GM19467 (cell line): ENCODE measurements at regions not wholly inside any gene's neighbourhood (a gene's known extent, or its start where the extent isn't known, plus 50 kb on each side); places are given as distances from the start of the nearest gene placed in this dataset.
"Not testable (repeated sequence)": the region's sequence is repeated elsewhere in the genome, so short reads cannot be mapped to it uniquely, and the experiment has no call there.

Source experiments
- ATAC-seq: cut with Tn5 transposase; IDR thresholded peaks from one replicate; pipeline ENCODE4 v1.9.1; 2021; ENCODE audit warnings: mild to moderate bottlenecking, moderate library complexity; ENCODE audit not compliant: unreplicated experiment

DNA sequence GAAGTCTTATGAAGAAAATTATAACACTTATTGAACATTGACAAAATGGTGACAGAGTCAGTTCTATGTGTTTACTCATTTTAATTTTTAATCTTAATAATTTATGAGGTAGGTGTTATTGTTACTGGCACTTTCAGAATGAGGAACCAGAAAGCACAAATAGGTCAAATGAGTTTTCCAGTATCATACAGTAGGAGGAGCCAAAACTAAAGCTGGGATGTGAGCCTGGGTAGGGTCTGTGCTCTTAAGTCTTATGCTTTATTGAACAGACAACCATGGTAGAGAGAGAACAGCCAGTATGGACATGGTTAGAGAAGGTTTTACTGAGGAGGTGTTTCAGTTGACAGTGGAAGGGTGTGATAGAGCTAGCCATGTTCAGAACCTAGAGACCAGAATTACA is 775.7 kb downstream of the TMTC2 start:
- no peak for ATAC-seq

DNA sequence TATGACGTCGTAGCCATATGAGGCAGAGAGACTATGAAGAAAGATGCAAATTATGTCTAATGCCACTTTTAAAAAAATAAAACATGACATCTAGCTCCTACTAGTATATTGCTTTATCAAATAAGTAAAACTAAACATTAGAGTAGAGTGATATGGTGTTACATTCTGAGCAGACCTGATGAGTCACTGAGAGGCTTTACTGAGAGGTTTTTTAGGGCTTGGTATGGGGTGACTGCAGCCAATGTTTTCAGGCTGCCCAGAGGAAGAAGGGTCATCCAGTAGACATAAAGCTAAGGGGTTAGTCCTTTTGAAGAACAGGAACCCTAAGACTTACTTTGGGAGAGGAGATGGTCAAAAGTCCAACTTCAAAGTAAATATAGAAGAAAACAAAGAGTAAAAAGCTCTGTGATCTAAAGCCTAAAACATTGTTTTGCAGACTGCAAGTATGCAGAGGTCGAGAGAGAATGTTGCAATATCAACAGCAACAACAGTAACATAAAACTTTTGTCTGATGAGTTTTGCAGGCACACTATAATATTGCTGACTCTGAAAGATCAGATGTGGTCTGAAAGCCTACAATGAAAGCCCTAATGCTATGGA is 774.7 kb downstream of the TMTC2 start:
- no peak for ATAC-seq

GRCh38 chr12:83451189-83451588 is 764.5 kb downstream of the TMTC2 start:
- no peak for ATAC-seq

- no peak for ATAC-seq
These were observed 747.9 kb downstream of the TMTC2 start for GRCh38 chr12:83434600-83434999.

DNA sequence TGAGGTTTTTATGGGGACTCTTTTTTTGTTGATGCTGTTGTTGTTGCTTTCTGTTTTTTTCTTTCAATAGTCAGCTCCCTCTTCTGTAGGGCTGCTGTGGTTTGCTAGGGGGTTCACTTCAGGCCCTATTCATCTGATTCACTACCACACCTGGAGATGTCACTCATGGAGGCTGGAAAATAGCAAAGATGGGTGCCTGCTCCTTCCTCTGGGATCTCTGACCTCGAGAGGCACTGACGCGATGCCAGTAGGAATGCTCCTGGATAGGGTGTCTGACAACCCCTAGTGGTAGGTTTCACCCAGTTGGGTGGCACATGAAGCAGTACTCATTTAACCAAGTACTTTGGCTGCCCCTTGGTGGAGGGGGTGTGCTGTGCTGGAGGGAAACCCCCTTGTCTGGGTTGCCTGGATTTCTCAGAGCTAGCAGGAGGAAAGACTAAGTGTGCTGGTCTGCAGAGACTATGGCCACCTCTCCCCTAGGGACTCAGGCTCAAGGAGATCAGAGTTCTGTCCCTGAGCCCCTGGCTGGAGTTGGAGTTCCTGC is 745.5 kb downstream of the TMTC2 start:
- no peak for ATAC-seq

DNA sequence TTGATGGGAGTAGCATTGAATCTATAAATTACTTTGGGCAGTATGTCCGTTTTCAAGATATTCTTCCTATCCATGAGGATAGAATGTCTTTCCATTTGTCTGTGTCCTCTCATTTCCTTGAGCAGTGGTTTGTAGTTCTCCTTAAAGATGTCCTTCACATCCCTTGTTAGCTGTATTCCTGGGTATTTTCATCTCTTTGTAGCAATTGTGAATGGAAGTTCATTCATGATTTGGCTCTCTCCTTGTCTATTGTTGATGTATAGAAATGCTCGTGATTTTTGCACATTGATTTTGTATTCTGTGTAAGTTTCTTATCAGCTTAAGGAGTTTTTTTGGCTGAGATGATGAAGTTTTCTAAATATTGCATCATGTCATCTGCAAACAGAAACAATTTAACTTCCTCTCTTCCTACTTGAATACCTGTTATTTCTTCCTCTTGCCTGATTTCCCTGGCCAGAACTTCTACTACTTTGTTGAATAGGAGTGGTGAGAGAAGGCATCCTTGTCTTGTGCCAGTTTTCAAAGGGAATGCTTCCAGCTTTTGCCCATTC is 741.0 kb downstream of the TMTC2 start:
- ATAC-seq = not testable (repeated sequence)

DNA sequence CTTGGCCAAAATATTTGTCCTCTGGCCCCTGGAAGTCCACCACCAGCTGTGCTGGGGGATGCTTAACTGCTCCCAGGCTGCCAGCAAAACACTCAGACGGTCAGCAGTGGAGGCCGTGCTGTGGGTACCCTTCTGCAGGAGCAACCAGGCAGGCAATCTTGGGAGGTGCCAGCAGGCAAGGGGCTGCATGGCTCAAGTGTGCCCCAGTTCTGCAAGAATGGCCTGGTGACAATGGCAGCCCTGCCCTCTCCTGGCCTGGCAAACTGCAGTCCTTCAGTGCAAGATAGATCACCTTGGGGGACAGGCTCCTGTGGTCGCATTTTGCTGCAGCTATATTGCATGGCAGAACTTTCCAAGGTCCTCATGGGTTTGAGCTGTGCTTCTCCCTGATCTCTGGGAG is 728.3 kb downstream of the TMTC2 start:
- ATAC-seq = no peak

- no peak for ATAC-seq
These were observed 722.1 kb downstream of the TMTC2 start for GRCh38 chr12:83408851-83409250.

DNA sequence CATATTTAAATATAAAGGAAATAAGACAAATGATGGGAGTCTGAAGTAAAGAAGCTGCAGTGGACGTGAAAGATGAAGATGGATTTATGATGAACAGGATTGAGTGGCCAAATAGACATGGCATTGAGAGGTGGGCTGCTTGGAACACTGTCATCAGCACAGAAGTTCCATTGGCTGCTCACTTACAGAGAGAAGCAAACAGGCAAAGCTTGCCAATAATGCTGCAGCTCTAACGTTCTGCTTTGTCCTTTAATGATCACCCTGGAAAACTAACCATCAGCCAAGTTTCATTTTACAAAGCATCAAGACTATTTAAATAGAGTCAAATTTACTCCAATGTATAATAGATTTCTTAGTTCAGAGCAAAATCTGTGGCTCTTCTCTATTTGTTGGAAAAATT is 721.4 kb downstream of the TMTC2 start:
- ATAC-seq = no peak

- no peak for ATAC-seq
These were observed 717.8 kb downstream of the TMTC2 start for GRCh38 chr12:83404521-83404920.

GRCh38 chr12:83390186-83390585 is 703.5 kb downstream of the TMTC2 start:
- no peak for ATAC-seq

GRCh38 chr12:83389237-83389996 is 702.7 kb downstream of the TMTC2 start:
- ATAC-seq = no peak

- ATAC-seq = no peak
These were observed 701.8 kb downstream of the TMTC2 start for GRCh38 chr12:83388551-83388950.

- ATAC-seq = no peak
These were observed 700.0 kb downstream of the TMTC2 start for GRCh38 chr12:83386527-83387264.

DNA sequence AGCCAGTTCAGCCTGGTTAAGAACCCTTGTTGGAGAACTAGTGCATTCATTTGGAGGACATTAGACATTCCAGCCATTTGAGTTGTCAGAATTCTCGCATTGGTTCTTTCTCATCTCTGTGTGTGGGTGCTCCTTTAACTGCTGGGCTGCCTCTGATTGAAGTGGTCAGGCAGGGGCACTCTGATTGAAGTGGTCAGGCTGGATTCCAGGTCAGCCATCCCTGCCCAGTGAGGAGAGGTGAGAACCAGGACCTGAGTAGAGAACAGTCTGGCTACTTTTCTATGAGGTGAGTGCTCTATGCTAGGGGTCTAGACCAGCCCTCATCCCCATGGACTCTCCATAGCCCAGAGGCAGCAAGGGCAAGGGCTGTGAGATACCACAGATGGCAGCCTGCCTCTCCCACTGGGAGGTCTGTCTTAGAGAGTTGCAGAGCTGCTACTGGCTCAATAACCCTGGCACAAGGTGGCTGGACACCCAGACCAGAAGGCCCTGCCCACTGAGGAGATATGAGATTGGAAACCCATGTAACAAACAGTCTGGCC is 691.6 kb downstream of the TMTC2 start:
- no peak for ATAC-seq

DNA sequence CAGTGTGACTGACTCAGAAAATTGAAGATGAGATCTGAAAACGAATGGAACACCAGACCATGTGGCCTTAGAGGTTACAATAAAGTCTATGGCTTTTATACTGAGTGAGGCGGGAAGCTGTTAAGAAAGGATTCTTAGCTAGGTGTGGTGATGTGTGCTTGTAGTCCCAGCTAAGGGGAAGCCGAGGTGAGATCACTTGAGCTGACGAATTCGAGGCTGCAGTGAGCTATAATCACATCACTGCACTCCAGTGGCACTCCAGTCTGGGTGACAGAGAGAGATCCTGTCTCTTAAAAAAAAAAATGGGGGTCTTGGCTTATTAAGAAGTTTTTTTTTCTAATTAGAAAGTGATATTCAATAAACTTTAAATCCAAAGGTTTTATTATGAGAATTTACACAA is 678.6 kb downstream of the TMTC2 start:
- no peak for ATAC-seq

DNA sequence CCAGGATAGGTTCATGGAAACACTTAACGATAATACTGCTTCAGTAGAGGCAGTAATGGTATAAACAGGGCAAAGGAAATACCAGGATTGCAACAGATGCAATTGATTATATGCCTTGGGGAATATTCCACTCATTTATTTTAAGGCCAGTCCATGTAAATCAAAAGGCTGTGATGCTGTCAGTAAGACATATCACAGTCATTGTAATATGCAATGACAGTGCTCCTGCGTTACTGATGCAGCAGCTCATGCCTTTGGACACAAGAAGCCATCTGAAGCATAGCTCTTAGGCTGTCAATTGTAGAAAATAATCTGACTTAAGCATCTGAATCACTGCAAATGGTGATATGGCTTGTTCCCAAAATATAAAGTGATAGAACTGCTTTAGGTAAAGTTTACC is 674.8 kb downstream of the TMTC2 start:
- ATAC-seq = no peak

DNA sequence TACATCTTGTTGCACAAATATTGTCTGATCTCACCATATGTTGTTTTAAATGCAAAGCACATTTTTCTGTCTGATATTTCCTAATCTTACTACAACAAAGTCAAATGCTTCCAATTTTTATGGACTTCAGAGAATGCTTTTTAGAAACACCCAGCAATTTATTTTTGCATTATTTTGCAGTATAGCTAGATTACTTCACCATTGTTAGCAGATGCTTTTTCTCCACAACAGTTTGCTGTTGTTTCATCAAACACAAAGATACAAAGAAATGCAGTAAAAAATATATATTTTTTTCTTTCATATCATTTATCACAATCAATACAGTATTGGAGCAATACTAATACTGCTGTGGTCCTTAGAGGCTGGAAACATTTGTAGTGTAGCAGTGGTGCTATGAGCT is 674.4 kb downstream of the TMTC2 start:
- no peak for ATAC-seq

DNA sequence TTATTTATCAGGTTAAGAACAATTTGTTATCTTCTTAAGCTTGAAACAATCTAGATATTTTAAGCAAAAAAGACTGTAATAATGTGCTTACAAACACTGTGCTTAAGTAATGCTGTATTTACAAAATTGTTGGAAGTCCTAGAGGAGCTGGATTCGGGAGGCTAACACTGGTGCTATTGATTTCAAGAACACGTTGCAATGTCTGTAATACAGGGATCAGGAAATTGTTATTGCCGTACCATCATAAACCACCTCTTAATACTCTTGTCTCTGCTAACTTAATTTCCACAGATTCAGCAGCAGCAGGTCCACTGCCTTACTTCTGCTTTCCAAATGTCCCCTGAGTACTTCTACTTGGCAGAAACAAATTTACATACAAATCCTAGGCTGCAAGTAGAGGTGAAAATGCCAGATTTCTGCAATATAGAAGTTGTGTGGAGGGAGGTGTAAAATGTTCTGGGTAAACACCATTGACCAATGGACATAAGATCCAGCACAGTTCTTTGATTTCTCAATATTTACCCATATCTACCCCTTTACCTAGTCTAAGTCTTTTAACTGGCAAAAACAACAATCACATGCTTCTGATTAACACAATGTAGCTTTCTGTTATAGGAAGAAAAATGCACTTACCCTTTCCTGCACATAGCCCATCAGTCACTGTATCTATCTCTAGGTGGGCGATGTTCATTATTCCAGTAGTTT is 663.4 kb downstream of the TMTC2 start:
- no peak for ATAC-seq

DNA sequence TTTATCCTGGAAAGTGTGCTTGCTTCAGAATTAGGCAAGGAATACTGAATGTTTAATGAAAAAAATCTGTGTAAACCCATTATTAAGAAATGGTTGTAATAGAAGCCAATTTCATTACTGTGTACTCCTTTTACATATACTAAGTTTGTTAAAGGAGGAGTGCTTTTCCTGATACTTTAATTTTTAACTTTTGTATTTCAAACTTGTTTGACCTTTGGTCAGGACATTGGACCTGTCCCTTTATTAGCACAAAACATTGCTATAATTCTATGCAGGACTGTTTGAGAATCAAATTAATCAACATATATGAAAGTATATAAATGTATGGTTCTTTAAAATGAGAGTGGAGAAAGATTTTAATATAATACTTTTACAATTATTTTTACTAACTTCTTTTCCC is 659.6 kb downstream of the TMTC2 start:
- ATAC-seq = no peak

DNA sequence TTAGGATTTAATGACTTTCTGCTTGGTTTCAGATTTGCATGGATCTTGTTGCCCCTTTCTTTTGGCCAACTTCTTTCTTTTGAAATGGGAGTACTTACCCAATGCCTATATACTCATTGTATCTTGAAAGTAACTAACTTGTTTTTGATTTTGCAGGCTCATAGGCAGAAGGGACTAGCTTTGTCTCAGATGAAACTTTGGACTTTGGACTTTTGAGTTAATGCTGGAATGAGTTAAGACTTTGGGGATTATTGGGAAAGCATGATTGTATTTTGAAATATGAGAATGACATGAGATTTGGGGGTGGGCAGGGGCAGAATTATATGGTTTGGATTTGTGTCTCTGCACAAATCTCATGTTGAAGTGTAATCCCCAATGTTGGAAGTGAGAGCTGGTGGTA is 657.1 kb downstream of the TMTC2 start:
- ATAC-seq = no peak
